Hematopoietic multipotent progenitor cell treated with erythropoietin and hydrocortisone succinate and interleukin-3 and kit ligand, for 4 days (in vitro differentiated cells): ENCODE measurements at regions not wholly inside any gene's neighbourhood (a gene's known extent, or its start where the extent isn't known, plus 50 kb on each side); places are given as distances from the start of the nearest gene placed in this dataset.
"Not testable (repeated sequence)": the region's sequence is repeated elsewhere in the genome, so short reads cannot be mapped to it uniquely, and the experiment has no call there.

Experiments used
- DNase-seq: peaks from one replicate; pipeline ENCODE4 v3.0.0-alpha.2; 2015

DNA sequence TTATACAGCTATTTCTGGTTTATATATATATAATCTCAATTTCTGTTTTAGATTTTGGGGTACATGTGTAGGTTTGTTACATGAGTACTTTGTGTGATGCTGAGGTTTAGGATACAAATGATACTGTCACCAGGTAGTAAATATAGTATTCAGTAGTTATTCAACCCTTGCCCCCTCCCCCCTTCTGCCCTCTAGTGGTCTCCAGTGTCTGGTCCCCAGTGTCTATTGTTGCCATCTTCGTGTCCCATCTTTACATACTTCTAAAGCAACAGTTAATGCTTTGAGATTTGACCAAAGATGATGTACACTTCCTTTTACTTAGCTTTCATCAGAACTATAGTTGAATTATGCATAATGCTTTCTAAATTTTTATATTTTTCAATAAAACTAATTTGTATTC is 1623.4 kb upstream of the PRR20A start:
- peak; percentile 23 for DNase-seq

- no peak for DNase-seq
Measured at GRCh38 chr13:55528434-55528833, 1612.3 kb upstream of the PRR20A start.

DNA sequence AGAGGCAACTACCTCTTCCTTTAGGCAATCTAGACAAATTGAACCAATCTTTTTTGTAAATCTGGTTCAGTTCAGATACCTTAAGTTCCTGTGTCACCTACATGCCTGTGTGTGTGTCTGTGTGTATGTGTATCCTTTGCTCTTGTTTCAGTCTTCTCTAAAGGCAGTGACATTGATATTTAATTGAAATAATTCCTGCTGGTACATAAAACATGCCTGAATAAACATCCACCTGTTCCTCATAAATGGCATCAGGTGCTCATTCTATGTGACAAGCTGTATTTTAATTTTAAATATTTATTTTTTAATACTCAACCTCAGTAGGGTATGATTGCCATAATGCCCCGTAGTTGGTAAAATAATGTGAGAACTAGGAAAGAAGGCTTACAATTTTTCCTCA is 1606.4 kb upstream of the PRR20A start:
- DNase-seq = no peak

- no peak for DNase-seq
Measured at GRCh38 chr13:55538424-55538823, 1602.3 kb upstream of the PRR20A start.

- DNase-seq = no peak
Measured at GRCh38 chr13:55543053-55543452, 1597.7 kb upstream of the PRR20A start.

DNA sequence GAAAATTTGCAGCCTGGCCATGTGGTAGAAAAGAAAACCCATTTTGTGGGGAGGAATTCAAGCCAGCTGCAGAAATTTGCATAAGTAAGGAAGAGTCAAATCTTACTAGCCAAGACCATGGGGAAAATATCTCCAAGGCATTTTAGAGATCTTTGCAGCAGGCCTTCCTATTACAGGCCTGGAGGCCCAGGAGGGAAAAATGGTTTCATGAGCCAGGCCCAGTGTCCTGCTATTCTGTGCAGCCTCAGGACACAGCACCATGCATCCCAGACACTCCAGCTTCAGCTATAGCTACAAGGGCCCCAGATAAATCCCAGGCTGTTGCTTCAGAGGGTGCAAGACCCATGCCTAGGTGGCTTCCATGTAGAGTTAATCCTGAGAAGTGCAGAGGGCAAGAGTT is 1590.1 kb upstream of the PRR20A start:
- no peak for DNase-seq

DNA sequence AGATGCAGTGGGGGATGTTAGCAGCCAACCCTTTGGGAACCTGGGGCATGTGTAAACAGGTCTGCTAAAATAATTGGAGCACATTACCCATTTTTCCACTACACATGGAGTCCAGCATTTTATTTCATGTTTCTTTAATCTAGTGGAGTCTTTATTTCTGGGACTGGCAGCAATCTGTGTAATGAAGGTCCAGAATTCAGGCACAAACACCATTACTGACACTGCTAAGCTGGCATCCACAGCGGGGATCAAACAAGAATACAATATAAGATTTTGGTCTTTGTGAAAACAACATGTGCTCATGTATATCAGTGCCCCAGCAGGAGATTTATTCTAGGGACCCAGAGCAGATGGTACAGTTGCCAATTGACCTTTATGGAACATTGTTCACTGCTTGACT is 1587.0 kb upstream of the PRR20A start:
- no peak for DNase-seq

DNA sequence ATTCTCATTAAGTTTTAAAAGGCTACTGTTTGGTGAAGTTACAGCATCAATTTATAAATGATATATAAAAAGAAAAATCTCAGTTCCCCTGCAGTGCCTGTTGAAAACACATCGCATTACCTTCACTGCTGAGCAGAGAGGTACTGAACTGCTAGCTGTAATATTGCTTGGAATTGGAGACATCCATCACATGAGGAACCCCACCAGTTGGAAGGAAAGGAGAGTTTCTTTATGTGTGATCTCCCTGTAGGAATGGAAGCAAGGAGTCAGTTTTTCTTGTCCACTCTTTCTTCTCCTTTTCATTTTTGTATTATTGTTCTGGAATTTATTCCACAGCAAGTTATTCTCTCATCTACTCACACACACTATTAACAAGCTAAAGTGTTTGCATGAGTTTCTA is 1586.0 kb upstream of the PRR20A start:
- no peak for DNase-seq

DNA sequence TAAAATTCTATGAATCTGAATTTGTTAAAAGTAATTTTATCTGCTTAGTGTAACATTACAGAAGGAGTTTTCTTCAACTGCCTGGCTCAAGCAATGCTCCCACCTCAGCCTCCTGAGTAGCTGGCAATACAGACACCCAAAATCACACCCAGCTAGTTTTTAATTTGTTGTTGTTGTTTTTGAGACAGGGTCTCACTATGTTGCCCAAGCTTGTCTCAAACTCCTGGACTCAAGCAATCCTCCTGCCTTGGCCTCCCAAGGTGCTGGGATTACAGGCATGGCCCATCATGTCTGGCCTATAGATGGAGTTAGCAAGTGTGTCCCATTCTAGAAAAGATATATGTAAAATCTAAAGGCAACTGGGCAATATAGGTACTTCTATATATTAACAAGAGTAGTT is 1580.4 kb upstream of the PRR20A start:
- DNase-seq = no peak

DNA sequence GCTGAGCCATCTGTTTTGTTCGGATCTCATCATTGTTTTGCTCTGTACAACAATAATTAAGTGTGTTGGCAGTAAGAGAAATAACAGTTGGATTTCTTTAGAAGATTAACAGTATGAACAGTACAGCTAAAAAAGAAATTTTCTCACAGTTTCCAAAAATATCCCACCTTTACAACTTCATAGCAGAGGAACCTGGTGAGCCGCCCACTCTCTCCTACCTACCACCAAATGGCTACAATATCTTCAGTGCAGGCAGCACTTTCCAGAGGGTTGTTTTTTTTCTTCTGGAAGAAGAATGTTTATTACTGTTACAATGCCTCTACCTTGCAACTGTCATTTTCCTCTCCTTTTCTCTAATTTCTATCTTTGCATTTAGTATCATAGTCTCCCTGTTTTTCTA is 1577.5 kb upstream of the PRR20A start:
- no peak for DNase-seq

- no peak for DNase-seq
Measured at GRCh38 chr13:55566334-55566733, 1574.4 kb upstream of the PRR20A start.

DNA sequence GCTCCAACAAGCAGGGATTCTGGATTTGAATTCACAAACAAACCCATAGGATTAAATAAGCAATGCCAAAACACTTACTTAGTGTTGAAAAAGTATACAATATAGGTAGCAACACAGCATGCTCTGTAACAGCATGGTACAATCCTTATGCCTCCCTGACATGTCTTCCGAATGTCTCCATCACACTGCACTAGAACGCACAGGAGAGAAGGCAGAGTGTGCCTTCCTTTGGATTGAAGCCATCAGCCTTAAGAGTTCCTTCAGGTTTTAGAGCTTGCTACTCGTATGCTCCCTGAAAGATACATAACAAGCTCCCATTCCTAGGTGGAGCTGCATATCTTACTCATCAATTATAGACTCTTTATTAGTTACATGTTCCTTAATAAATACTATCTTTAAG is 1573.9 kb upstream of the PRR20A start:
- DNase-seq = no peak

- DNase-seq = no peak
Measured at GRCh38 chr13:55567721-55568625, 1572.7 kb upstream of the PRR20A start.

- DNase-seq = no peak
Measured at GRCh38 chr13:55569082-55569481, 1571.6 kb upstream of the PRR20A start.

GRCh38 chr13:55569514-55569913 is 1571.2 kb upstream of the PRR20A start:
- DNase-seq = no peak

DNA sequence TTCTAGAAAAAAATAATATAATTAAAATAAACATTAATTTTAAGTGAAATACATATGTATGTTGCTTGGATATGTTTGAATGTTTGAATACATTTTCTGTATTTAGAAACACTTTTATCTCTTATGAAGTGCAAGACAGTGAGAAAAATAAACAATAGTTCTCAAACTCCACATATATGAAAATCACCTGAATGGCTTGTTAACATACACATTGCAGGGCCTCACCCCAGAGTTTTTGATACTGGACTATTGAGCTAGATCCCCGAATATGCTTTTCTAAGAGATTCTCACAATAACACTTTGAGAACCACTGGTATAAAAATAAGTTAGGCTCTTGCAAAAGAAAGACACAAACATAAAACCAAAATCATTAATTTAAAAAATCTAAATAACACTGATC is 1570.3 kb upstream of the PRR20A start:
- DNase-seq = no peak

- no peak for DNase-seq
Measured at GRCh38 chr13:55571237-55571867, 1569.4 kb upstream of the PRR20A start.

DNA sequence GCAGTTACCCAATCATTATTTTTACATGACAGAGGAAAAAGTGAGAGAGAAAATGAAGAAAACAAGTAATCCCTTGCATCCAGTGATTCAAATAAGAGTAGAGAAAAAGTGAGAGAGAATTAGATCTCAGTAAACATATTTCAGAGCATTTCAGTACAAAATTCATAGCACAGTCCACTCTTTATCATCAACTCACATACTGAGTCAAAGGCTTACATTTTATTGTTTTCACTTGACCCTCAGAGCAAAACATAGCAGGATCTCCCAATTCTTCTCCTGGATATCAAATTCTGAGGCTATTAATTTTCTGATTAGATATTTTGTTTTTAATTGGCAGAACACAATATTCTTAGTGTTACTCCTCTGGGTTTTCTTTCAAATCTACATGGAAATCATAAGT is 1568.3 kb upstream of the PRR20A start:
- no peak for DNase-seq

DNA sequence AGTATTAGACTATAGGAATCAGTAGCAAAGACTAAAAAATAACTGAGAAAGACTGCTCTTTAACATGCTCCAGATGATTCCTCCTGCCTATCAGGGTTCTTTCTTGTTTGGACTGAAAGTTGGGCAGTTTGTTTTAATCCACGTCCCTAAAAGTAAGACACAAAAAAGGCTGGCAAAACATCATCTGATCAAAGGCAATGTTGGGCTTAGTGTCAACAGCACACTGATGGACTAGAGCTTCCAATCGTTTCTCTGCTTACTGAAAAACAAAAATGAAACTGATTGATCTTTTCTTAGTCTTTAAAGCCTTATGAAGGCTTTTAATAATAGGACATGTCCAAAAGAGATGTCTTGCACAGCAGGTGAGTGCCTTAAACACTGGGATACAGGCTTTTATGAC is 1567.9 kb upstream of the PRR20A start:
- no peak for DNase-seq

DNA sequence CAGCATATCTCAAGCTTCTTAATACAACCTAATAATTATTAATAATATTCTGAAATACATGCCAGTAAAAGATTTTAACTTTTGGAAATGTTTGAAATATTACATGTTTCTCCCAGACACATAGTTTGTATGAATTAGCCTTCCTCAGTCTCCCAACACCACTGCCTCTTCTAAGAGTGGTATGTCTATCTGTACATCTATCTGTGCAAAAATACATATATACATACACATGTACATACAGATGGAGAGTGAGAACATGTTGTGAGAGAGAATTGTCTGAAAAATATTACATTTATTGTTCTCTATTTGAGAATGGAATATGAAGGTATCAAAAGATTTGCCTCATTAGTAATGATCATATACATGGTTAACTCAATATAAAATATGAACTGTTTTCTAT is 1567.2 kb upstream of the PRR20A start:
- DNase-seq = no peak

- DNase-seq = no peak
Measured at GRCh38 chr13:55576389-55576788, 1564.3 kb upstream of the PRR20A start.

- DNase-seq = no peak
Measured at GRCh38 chr13:55577082-55577846, 1563.5 kb upstream of the PRR20A start.

DNA sequence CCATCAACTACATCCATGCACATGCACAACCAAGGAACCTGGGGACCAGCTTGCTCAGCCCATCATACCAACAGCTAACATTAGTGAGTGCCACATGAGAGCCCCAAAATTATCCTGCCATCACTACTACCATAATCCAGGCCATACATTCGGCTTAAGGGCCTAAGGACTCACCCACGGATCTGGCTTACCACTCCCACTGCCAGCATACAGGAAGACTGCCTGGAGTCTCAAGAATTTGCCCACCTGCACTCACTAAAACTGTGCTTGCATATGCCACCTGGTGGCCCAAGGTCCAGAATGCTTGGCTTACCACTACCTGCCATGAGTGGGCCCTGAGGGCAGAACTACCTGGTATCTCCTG is 1562.9 kb upstream of the PRR20A start:
- no peak for DNase-seq

DNA sequence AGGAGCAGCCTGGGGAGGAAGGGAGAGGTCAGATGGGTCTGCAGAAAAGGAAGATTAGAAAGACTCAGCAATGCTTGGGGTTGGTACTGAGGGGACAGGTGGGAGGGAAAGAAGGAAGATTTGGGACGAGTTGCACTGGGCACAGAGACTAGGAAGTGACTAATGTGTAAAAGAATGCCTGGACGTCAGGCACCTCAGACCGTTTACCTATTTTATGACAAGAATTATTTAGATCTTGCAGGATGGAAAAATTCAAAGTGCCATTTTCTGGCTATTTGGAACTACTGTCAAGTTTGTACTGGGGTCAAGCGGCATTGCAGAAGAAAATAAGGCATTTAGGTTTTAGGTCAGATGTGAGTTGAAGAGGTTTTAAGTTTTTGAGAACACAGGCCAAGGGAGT is 1558.4 kb upstream of the PRR20A start:
- DNase-seq = not testable (repeated sequence)
